ENCODE measurements at regions not wholly inside any gene's neighbourhood (a gene's known extent, or its start where the extent isn't known, plus 50 kb on each side); places are given as distances from the start of the nearest gene placed in this dataset.

- no peak for TF ChIP-seq CTCF (IDR thresholded peaks at IDR 0.05)
- TF ChIP-seq EZH2 (IDR thresholded peaks at IDR 0.05; ENCODE audit: borderline replicate concordance, insufficient read depth, low read depth, low read length, poor library complexity, severe bottlenecking), result no peak
Measured at GRCh38 chr2:125397535-125398251, 1258.3 kb upstream of the GYPC start.
